Esophagus muscularis mucosa (tissue), 4 donors: ENCODE measurements at regions not wholly inside any gene's neighbourhood (a gene's known extent, or its start where the extent isn't known, plus 50 kb on each side); places are given as distances from the start of the nearest gene placed in this dataset.

Experiments used
- DNase-seq: peaks from one replicate; pipeline ENCODE4 v3.0.0-alpha.2; 2017; ENCODE audit errors: extremely low spot score
- H3K27ac ChIP-seq, 4 donors: fragments of 200-600 bp; sonication (generic); replicated peaks in 1 of 4; 1 replicate in 3 of 4; 2 replicates in 1 of 4; pipeline ENCODE4 v1.5.1; 2016 to 2019; ENCODE audit warnings: mild to moderate bottlenecking in 1 of 4
- H3K27me3 ChIP-seq, 4 donors: fragments of 200-600 bp; sonication (generic); one replicate each; pipeline versions ENCODE4 v1.5.1 to v1.6.0; 2016 to 2019
- H3K36me3 ChIP-seq, 4 donors: fragments of 200-600 bp; sonication (generic); one replicate each; pipeline ENCODE4 v1.5.1; 2016 to 2019
- H3K4me1 ChIP-seq, 4 donors: fragments of 200-600 bp; sonication (generic); one replicate each; pipeline ENCODE4 v1.5.1; 2016 to 2019
- H3K4me3 ChIP-seq, 4 donors: fragments of 200-600 bp; sonication (generic); 1 replicate in 2 of 4; 2 replicates in 2 of 4; pipeline ENCODE4 v1.5.1; 2016 to 2019; ENCODE audit warnings: mild to moderate bottlenecking in 4 of 4, moderate library complexity in 1 of 4
- H3K9me3 ChIP-seq, 4 donors: fragments of 200-600 bp; sonication (generic); 1 replicate in 3 of 4; 2 replicates in 1 of 4; pipeline ENCODE4 v1.5.1; 2016 to 2019
- EP300 ChIP-seq: sonication (generic); formaldehyde crosslinking; IDR thresholded peaks from one replicate; pipeline ENCODE4 v1.6.1; 2017; ENCODE audit warnings: antibody characterized with exemption
- POLR2A ChIP-seq: fragments of 450-650 bp; IDR thresholded peaks from one replicate; pipeline ENCODE4 v1.6.1; 2017; ENCODE audit warnings: antibody characterized with exemption, moderate library complexity, mild to moderate bottlenecking, low read depth
- POLR2AphosphoS5 ChIP-seq, 2 donors: sonication (generic); formaldehyde crosslinking; IDR thresholded peaks; one replicate each; pipeline ENCODE4 v1.6.1; 2017; ENCODE audit warnings: antibody characterized with exemption in 2 of 2
- WGBS: methylation state at CpG from one replicate; pipeline ENCODE4 v1.1.5; 2018; 5-methylcytosine and 5-hydroxymethylcytosine counted together
- intact Hi-C: fragments of 100-400 bp; cut with DNase I; formaldehyde crosslinking; loops from one replicate; pipeline ENCODE4 v1.15.1; 2023
- TF ChIP-seq, protein P1 (sequence below), 3 experiments: fragments of 200-600 bp in 2 of 3; fragments of 450-650 bp in 1 of 3; sonication (generic) in 2 of 3; IDR thresholded peaks; one replicate each; pipeline ENCODE4 v1.5.1; 2017 to 2019; ENCODE audit warnings: antibody characterized with exemption in 3 of 3, mild to moderate bottlenecking in 2 of 3, moderate library complexity in 1 of 3

DNA sequence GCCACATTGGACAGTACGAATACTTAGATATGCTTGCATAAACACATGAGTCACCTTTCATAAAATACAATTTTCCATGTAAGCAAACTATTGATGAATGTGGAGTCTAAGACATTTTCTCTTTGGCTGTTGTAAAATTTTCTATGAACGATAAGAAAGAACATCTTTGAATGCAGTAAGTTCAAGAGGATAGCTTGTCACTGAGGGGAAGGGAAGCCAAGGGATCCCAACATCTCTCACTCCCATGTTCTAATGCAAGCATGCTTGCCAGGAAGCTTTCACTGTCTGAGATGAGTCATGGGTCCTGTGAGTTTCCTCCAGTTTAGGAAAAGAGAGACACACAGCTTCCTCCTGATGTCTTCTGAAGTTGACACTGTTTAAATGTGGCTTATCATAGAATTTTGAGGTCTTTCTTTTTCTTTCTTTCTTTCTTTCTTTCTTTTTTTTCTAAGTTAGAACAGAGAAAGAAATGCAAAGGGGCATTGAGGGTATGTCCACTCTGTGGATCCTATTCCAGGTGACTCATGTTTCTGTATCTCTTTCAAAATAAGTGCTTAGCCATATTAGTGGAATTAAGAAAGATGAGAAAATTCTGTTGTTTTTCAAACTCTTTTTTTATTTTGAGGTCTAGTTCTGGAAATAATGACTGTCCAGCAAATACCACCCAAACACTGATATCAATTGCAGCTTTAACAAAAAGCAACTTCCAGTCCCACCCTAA, 146.6 kb downstream of the RDH14 start:
- no peak overlapping the region for H3K4me3 ChIP-seq
- DNase-seq: no peak
- WGBS: 6% methylated on average over 2 of the region's 2 CpGs
- peaks cover 0 to 17% (median 15%) of the 10 kb centered on the region in 4 donors for H3K4me1 ChIP-seq
- TF ChIP-seq EP300: no peak
- TF ChIP-seq, protein P1, sequence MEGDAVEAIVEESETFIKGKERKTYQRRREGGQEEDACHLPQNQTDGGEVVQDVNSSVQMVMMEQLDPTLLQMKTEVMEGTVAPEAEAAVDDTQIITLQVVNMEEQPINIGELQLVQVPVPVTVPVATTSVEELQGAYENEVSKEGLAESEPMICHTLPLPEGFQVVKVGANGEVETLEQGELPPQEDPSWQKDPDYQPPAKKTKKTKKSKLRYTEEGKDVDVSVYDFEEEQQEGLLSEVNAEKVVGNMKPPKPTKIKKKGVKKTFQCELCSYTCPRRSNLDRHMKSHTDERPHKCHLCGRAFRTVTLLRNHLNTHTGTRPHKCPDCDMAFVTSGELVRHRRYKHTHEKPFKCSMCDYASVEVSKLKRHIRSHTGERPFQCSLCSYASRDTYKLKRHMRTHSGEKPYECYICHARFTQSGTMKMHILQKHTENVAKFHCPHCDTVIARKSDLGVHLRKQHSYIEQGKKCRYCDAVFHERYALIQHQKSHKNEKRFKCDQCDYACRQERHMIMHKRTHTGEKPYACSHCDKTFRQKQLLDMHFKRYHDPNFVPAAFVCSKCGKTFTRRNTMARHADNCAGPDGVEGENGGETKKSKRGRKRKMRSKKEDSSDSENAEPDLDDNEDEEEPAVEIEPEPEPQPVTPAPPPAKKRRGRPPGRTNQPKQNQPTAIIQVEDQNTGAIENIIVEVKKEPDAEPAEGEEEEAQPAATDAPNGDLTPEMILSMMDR (IDR thresholded peaks at IDR 0.05): no peak
- TF ChIP-seq POLR2A: no peak
- peak in 1 of 2 donors; percentile 57 for TF ChIP-seq POLR2AphosphoS5 (IDR thresholded peaks at IDR 0.05)
- peak overlapping the region; percentile 33 to 58 (median 44) for H3K27ac ChIP-seq
- intact Hi-C loops: no loop called here
- no peaks in the 10 kb centered on the region for H3K36me3 ChIP-seq
- H3K9me3 ChIP-seq: no peaks in the 10 kb centered on the region
- H3K27me3 ChIP-seq: no peaks in the 10 kb centered on the region

DNA sequence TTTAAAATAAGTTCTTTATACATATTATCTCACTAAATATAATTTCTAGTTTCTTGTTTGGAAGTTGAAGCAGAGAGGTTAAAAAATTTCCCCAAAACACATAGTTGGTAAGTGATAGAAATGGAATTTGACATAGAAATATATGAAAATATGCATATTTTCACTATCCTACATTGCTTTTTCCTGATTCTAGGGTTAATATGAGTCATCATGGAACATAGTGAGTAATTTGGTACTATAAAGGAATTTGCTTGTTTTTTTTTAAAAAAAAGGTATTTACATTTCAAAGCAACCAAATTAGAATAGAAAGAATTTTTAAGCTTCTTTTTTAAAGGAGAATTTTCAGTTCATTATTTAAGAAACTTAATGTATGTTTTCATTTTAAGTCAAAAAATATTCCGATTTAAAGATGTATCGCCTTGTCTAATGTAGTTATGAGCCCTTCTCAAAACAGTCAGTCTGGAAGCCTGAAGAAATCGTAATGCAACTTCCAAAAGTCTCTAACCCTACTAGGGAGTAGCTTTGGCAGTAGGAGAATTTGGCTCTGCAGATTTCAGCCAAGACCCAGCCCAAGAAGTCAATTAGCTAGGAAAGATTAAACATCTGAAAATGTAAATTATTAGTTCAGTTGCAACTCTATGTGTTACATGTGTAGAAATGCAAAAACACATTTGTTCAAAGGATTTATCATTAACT, 147.3 kb downstream of the RDH14 start:
- Histone ChIP-seq H3K4me1 (peaks cover 0 to 17% (median 15%) of the 10 kb centered on the region in 4 donors), H3K27me3 (no peaks in the 10 kb centered on the region), H3K36me3 (no peaks in the 10 kb centered on the region), H3K4me3 (no peak overlapping the region), H3K27ac (peak overlapping the region in 3 of 4 donors; percentile 42 to 58 (median 46)), H3K9me3 (no peaks in the 10 kb centered on the region)
- no peak for TF ChIP-seq EP300
- TF ChIP-seq POLR2AphosphoS5 (IDR thresholded peaks at IDR 0.05): no peak
- TF ChIP-seq, protein P1 (IDR thresholded peaks at IDR 0.05): no peak
- no peak for TF ChIP-seq POLR2A
- intact Hi-C loops: no loop called here
- 57% methylated on average over 3 of the region's 3 CpGs for WGBS
- DNase-seq: no peak

DNA sequence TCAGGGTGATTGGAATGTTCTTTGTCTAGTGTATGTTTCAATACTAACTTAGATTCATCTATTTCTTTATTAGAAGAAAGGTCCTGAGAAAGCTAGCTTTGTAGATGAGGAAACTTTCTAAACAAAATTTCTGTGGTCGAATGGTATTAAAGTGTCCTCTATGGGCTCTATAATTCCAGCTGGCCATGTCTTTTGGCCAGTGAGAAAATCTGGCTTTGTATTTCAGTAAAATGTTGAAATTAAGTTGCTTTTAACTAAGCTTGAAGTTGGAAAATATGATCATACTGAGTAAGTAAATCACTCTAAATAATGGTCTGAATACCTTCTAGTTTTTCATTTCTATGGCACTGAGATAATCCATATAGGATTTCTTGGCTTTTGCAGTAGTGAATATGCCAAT, 148.8 kb downstream of the RDH14 start:
- TF ChIP-seq POLR2AphosphoS5 (IDR thresholded peaks at IDR 0.05) (no peak), EP300 (no peak), POLR2A (no peak)
- TF ChIP-seq, protein P1 (IDR thresholded peaks at IDR 0.05): no peak
- Histone ChIP-seq H3K27ac (no peak overlapping the region), H3K36me3 (no peaks in the 10 kb centered on the region), H3K4me3 (no peak overlapping the region), H3K4me1 (peaks cover 0 to 17% (median 16%) of the 10 kb centered on the region in 4 donors), H3K9me3 (no peaks in the 10 kb centered on the region), H3K27me3 (no peaks in the 10 kb centered on the region)
- 84% methylated on average over 1 of the region's 1 CpG for WGBS
- intact Hi-C loops: no loop called here
- no peak for DNase-seq

DNA sequence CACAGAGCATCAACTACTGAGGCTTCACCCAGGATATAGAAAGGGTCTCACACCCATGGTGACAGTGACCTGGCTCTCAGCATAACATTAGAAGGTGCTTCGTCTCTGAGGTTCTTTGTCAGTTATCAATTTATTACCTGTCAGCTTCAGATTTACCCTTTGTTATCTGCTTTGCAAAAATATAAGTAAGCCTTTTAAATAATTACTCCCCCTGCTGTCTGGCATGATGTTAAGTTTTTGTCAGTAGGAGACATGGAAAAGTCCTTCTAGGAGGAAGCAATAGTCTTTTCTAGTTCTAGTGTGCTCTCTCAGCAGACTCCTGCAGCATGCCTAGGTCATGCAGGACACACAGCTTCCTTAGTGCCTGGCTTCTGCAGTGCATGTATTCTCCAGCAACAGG, 149.9 kb downstream of the RDH14 start:
- no peaks in the 10 kb centered on the region for H3K27me3 ChIP-seq
- H3K4me1 ChIP-seq: peaks cover 0 to 25% (median 25%) of the 10 kb centered on the region in 4 donors
- 78% methylated on average over 1 of the region's 1 CpG for WGBS

More for the DNA sequence above, 149.9 kb downstream of the RDH14 start:
- no peak for DNase-seq
- intact Hi-C loops: no loop called here
- H3K36me3 ChIP-seq: no peaks in the 10 kb centered on the region
- H3K27ac ChIP-seq: no peak overlapping the region
- no peaks in the 10 kb centered on the region for H3K9me3 ChIP-seq
- TF ChIP-seq POLR2A (no peak), POLR2AphosphoS5 (IDR thresholded peaks at IDR 0.05) (no peak), EP300 (no peak)
- TF ChIP-seq, protein P1 (IDR thresholded peaks at IDR 0.05): no peak
- H3K4me3 ChIP-seq: no peak overlapping the region
